EL (cell line): ENCODE measurements at regions not wholly inside any gene's neighbourhood (a gene's known extent, or its start where the extent isn't known, plus 50 kb on each side); places are given as distances from the start of the nearest gene placed in this dataset.
A peak's percentile ranks its signal among the peaks of the same experiment; 100 is the strongest.
"Not testable (repeated sequence)": the region's sequence is repeated elsewhere in the genome, so short reads cannot be mapped to it uniquely, and the experiment has no call there.

Experiments used
- DNase-seq: peaks from one replicate; pipeline ENCODE4 v3.0.0-alpha.2; 2016

DNA sequence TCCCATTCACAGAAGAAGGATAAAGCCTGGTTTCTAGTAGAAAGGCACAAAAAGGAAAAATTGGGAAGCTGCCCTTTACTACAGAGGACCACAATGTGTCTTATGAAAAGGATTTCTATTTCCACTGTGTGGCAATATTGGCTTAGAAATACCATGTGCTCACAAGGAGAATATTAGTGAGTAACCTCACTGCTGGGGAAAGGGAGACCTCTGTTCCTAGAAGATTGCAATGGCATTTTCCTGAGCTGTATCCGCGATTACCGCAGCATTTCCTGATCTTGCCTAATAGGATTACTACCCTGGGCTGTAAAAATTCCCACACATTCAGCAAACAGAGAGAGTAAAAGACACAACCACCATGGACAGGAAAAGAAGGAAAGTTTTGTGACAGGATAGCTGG, 308.8 kb upstream of the TECRL start:
- peak; percentile 5 for DNase-seq

GRCh38 chr4:64715741-64716140, 306.5 kb upstream of the TECRL start:
- no peak for DNase-seq

DNA sequence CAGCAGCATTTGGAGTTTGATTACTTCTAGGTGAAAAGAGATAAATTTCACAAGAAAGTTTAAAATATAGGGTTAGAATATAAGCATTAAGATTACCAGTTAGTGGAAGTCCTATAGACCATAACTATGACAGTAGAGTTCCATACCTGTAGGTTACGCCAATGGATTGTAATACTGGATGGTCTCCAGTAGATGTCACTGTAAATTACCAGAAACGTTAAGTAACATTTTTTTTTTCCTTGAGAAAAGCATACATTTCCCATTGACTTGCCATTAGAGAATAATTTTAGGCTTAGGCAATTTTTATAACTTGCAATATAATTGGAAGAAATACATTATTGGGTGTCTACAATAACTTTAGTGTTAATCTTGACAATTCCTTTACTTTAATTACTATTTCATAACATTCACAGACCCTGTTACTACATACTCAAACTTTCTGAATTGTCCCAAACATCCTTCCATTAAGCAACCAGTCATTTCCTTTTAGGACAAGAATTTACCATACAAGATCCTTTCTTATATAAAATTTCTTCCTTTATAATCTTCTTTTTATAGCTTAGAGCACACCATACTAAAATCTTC, 304.1 kb upstream of the TECRL start:
- DNase-seq = peak; percentile 19

DNA sequence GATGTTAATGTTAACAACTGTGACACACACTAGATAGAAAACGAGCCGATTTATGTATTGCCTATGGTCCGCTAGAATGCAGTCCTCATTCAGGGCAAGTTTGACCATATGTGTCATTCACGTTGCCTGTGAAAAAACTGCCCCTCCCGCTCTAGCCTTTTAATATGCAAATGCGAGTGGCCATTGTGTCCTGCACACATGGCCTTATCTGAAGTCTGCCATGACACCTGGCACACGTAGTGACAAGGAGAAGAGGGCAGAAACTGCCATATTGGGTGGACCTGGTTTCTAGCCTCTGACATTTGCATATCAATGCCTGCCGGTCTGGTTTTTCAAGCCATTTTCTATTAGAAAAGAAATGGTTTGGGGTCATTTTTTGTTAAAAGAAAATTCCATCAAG, 303.3 kb upstream of the TECRL start:
- DNase-seq = no peak

DNA sequence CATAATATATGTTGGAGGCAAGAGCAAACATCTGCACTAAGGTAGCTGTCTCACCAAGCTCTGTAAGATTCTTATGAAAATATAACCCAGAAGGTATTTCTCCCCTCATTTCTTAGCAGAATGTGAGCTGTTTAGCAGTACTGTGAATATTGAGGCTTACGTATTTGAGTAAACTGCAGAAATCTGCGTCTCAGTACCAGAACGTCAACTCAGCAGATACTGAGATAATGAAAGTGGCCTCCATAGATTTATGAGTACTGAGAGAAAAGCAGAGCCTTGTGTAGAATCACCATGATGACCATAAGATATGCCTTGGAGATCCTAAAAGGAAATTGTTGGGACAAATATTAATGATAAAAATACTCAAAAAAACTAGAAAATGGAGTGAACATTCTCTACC, 296.7 kb upstream of the TECRL start:
- no peak for DNase-seq

GRCh38 chr4:64698171-64698570, 288.9 kb upstream of the TECRL start:
- no peak for DNase-seq

DNA sequence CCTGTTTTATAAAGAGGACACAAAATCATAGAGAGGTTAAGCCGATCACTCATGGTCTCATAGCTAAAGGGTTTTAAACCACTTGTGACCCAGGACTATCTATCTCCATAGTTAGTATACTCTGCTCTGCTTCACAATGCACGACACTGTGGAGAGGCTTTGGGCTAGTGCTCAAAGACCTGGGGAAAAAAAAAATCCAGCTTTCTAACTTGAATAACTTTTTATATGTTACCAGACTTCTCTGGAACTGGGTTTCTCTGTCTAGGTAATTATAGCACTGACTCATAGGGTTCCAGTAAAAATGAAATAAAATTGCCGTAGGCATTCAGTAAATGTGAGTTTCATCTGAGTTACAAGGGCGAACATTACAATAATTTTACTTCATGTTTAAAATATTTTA, 273.7 kb upstream of the TECRL start:
- DNase-seq = no peak

- no peak for DNase-seq
Observed at GRCh38 chr4:64682481-64682880, 273.2 kb upstream of the TECRL start.

DNA sequence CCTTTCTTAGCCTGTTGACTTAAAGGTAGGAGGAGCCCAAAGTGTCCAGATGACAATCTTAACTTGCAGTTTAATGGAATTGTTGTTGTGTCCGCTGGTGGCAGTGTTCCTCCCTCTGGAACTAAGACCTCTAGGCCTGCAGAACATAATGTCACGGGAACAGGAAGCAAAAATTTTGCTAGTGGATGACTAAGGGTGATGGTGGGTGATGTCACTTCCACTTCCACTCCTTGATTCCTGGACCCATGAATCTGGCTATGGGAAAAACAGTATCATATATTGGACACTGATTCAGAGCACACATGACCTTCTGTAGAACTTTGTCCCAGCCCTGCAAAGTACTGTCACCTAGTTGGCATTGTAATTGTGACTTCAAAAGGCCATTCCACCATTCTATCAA, 263.9 kb upstream of the TECRL start:
- not testable (repeated sequence) for DNase-seq

- no peak for DNase-seq
Observed at GRCh38 chr4:64670647-64671046, 261.4 kb upstream of the TECRL start.

DNA sequence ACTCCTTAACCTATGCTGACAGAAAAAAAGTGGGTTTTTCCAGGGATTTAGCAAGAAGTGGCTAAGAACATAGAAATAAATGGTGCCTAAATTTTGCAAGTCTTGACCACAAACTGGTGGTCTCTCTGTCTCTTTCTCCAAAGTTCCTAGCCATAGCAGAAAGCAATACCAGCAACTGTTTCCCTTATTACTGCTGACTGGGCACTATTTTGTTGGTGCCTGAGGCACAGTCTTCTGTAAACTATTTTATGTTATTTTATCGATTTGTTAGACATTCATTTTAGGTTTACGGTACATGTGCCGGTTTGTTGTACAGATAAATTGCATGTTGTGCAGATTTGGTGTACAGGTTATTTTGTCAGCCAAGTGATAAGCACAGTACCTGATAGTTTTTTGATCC, 234.6 kb upstream of the TECRL start:
- no peak for DNase-seq

DNA sequence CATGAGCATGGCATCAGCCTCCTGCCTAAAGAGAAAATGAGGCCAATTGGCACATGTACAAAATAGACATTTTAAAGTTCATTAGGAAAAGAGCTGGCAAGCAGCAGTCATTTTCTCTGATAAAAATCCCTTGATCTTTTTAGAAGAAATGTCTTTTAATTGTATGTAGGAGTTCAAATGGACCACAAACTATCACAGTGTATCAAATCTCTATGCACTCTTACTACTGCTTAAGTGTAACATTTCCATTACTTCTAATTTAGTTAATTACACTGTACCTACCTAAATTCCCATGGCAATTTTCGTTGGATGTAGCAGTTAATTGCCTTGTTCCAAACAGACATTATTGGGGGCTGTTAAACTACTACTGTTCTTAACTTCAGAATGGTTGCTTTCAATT, 233.7 kb upstream of the TECRL start:
- no peak for DNase-seq

GRCh38 chr4:64640402-64640801, 231.2 kb upstream of the TECRL start:
- not testable (repeated sequence) for DNase-seq

- DNase-seq = no peak
Observed at GRCh38 chr4:64625438-64625837, 216.2 kb upstream of the TECRL start.

DNA sequence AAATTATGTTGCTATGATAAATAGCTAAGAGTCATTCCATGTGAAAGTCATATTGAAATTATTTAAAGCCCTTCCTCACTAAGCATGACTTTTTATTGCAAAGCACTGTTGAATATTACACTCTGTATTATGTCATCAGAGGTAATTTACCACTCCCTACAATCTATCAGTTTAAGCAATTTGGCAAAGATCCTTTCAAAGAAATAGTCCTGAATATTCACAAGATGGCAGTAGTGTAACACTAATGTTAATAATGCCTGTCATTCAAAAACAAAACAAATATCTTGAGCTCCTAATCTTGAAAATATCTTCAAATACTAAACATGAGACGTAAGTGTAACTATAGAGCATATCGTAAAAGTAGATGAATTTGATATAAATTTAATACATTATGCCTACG, 208.6 kb upstream of the TECRL start:
- DNase-seq = no peak

- no peak for DNase-seq
Observed at GRCh38 chr4:64614276-64614675, 205.0 kb upstream of the TECRL start.

DNA sequence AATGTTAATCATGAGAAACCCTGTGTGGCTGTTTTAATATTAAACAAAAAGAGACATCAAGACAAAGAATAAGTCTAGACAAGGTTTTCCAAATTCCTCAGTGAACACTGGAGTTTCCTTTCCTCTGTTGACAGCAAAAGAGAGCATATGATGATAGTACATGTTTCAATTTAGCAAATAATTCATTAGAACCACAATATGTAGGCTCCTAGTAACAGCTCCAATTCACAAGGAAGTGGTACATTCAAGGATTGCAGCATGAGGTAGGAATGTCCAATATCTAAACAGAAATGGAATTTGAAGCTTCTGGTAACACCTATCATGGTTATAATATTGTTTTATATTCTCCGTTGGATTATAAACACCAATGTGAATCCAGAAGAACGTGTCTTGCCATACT, 203.8 kb upstream of the TECRL start:
- no peak for DNase-seq

GRCh38 chr4:64598066-64598465, 188.8 kb upstream of the TECRL start:
- no peak for DNase-seq

DNA sequence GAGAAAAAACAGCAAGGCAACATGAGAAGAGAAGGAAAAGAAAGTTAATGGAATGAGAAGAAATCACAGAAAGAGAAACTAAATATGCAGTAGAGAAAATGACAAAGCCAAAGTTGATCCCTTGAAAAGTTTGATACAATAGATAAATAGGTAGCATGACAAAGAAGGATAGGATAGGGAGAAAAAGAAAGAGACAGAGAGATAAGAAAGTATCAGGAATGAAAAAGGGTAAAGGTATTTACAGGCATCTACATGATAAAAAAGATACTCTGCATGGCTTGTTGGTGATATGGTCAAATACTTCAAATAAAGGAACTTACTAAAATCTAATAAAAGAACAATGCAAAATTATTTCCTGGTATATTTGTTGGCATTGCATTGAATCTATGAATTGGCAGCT, 185.5 kb upstream of the TECRL start:
- no peak for DNase-seq

- no peak for DNase-seq
Observed at GRCh38 chr4:64588507-64588906, 179.3 kb upstream of the TECRL start.

DNA sequence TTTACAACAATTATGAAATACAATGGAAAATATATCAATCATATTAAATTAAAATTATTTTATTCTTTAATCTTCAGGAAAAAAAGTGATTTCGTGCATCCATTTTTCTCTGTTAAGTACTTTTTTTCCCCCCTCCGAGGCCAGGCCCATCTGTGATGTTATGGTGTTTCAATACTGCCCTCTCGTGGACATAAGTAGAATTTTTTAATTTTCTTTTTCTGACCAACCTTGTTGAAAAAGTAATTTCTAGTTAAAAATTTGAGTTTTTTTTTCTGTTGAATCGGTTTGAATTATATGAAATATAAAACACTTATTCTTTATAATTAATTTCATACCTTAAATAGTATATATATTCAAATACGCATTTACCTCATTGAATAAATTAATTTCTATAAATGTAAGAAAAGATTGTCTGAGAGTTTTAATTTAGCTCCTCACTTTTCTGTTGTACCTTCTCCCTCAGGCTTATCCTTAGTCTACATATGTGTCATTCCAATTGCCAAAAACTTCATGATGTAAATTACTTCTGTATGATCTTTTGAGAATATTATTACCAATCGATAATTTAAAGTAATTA, 175.8 kb upstream of the TECRL start:
- peak; percentile 8 for DNase-seq

DNA sequence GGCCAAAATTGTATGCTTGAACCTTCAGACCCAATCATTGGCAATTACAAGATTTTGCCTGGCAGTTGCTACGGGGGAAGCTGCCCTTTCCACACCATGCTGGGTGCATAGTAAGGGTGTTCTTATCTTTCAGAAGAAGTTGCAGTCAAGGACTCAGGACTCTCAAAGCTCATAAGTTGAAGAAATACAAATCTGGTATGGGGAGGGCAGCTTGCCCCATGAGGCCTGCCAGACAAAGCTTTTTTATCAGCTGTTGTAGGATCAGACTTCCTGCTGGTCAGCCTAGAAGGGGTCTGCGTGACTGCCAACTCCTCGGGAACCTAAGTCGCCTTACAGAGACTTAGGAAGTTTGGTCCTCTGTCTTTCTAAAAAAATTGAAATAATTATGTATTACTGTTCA, 174.9 kb upstream of the TECRL start:
- DNase-seq = no peak

- no peak for DNase-seq
Observed at GRCh38 chr4:64582492-64582891, 173.2 kb upstream of the TECRL start.

DNA sequence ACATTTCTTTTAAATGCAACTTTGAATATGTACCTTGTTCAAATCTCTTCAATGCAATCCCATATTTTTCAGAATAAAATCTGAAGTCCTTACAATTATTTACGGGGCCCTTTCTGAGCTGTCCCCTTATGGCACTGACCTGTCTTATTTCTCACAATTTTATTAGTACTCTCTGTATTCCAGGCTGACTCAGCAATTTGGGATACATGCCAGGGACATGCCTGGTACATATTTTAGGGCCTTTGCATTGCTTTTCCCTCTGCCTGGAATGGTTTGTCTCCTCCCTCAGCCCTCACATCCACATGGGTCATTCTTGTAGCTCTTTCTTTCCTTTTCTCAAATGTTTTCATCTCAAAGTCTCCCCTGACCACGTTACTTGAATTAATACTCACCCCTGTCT, 172.2 kb upstream of the TECRL start:
- DNase-seq = peak; percentile 28

GRCh38 chr4:64564126-64564525, 154.9 kb upstream of the TECRL start:
- DNase-seq = peak; percentile 0
